ENCODE measurements at regions not wholly inside any gene's neighbourhood (a gene's known extent, or its start where the extent isn't known, plus 50 kb on each side); places are given as distances from the start of the nearest gene placed in this dataset.
A peak's percentile ranks its signal among the peaks of the same experiment; 100 is the strongest.
"Not testable (repeated sequence)": the region's sequence is repeated elsewhere in the genome, so short reads cannot be mapped to it uniquely, and the experiment has no call there.

- DNase-seq, result no peak
Measured at GRCh38 chr17:37859451-37859850, 64.8 kb upstream of the TBC1D3K start.

- not testable (repeated sequence) for DNase-seq
Measured at GRCh38 chr17:37858391-37858790, 65.8 kb upstream of the TBC1D3K start.

GRCh38 chr17:37856245-37856644 is 68.0 kb upstream of the TBC1D3K start:
- no peak for DNase-seq

GRCh38 chr17:37849617-37849972 is 74.6 kb upstream of the TBC1D3K start:
- no peak for DNase-seq

- DNase-seq, result no peak
Measured at GRCh38 chr17:37848690-37849616, 75.3 kb upstream of the TBC1D3K start.

- no peak for DNase-seq
Measured at GRCh38 chr17:37847811-37848331, 76.3 kb upstream of the TBC1D3K start.

- DNase-seq, result no peak
Measured at GRCh38 chr17:37847102-37847501, 77.1 kb upstream of the TBC1D3K start.

- no peak for DNase-seq
Measured at GRCh38 chr17:37844977-37845293, 79.3 kb upstream of the TBC1D3K start.

- peak; percentile 14 for DNase-seq
Measured at GRCh38 chr17:37844158-37844976, 79.8 kb upstream of the TBC1D3K start.

- DNase-seq, result no peak
Measured at GRCh38 chr17:37842401-37842800, 81.8 kb upstream of the TBC1D3K start.

- DNase-seq, result no peak
Measured at GRCh38 chr17:37841232-37841631, 83.0 kb upstream of the TBC1D3K start.

- no peak for DNase-seq
Measured at GRCh38 chr17:37840576-37840975, 83.6 kb upstream of the TBC1D3K start.

- DNase-seq, result no peak
Measured at GRCh38 chr17:37839196-37839978, 84.8 kb upstream of the TBC1D3K start.

GRCh38 chr17:37838276-37838675 is 85.9 kb upstream of the TBC1D3K start:
- DNase-seq, result no peak

GRCh38 chr17:37836593-37836992 is 87.6 kb upstream of the TBC1D3K start:
- DNase-seq, result no peak

- DNase-seq, result no peak
Measured at GRCh38 chr17:37834168-37834567, 89.3 kb upstream of the HNF1B start.

- no peak for DNase-seq
Measured at GRCh38 chr17:37833237-37833859, 88.5 kb upstream of the HNF1B start.

GRCh38 chr17:37831986-37832385 is 87.1 kb upstream of the HNF1B start:
- no peak for DNase-seq

- DNase-seq, result no peak
Measured at GRCh38 chr17:37831492-37831891, 86.6 kb upstream of the HNF1B start.

- no peak for DNase-seq
Measured at GRCh38 chr17:37830151-37830993, 85.5 kb upstream of the HNF1B start.

GRCh38 chr17:37829592-37830123 is 84.8 kb upstream of the HNF1B start:
- DNase-seq, result no peak
